SK-N-SH treated with all-trans-retinoic acid at 6 μM for 48 hours (cell line): ENCODE measurements at regions not wholly inside any gene's neighbourhood (a gene's known extent, or its start where the extent isn't known, plus 50 kb on each side); places are given as distances from the start of the nearest gene placed in this dataset.

Experiments used
- ATAC-seq: fragments of 200-7000 bp; cut with Tn5 transposase; 3 replicates; pipeline ENCODE4 v1.9.1; 2020; ENCODE audit warnings: mild to moderate bottlenecking, moderate library complexity
- ARNTL ChIP-seq: fragments of 450-650 bp; formaldehyde crosslinking; IDR thresholded peaks from 2 replicates; pipeline ENCODE4 v1.5.0; 2020; ENCODE audit warnings: low read depth, mild to moderate bottlenecking, moderate library complexity, borderline replicate concordance
- BACH2 ChIP-seq: fragments of 250-450 bp; sonication (Bioruptor Pico); IDR thresholded peaks from 2 replicates; pipeline ENCODE4 v1.9.0; 2021; ENCODE audit warnings: mild to moderate bottlenecking, borderline replicate concordance
- CSDC2 ChIP-seq: fragments of 250-450 bp; sonication (Bioruptor Pico); IDR thresholded peaks from 2 replicates; pipeline ENCODE4 v1.5.0; 2020; ENCODE audit warnings: mild to moderate bottlenecking, moderate library complexity
- ESRRG ChIP-seq: fragments of 250-450 bp; sonication (Bioruptor Pico); IDR thresholded peaks from 2 replicates; pipeline ENCODE4 v1.6.1; 2021; ENCODE audit warnings: mild to moderate bottlenecking
- GLIS3 ChIP-seq: fragments of 250-450 bp; sonication (Bioruptor Pico); IDR thresholded peaks from 2 replicates; pipeline ENCODE4 v1.5.0; 2020; ENCODE audit warnings: mild to moderate bottlenecking, moderate library complexity
- ISL1 ChIP-seq: fragments of 250-450 bp; sonication (Bioruptor Pico); IDR thresholded peaks from 2 replicates; pipeline ENCODE4 v2.1.2; 2022; ENCODE audit warnings: mild to moderate bottlenecking, moderate library complexity
- PPARA ChIP-seq: fragments of 250-450 bp; sonication (Bioruptor Pico); IDR thresholded peaks from 2 replicates; pipeline ENCODE4 v1.5.0; 2020; ENCODE audit warnings: mild to moderate bottlenecking, borderline replicate concordance
- RARB ChIP-seq: fragments of 250-450 bp; sonication (Bioruptor Pico); IDR thresholded peaks from 2 replicates; pipeline ENCODE4 v1.8.0; 2021; ENCODE audit warnings: mild to moderate bottlenecking, moderate library complexity
- SNAI2 ChIP-seq: fragments of 250-450 bp; sonication (Bioruptor Pico); IDR thresholded peaks from 2 replicates; pipeline ENCODE4 v1.5.0; 2020; ENCODE audit warnings: mild to moderate bottlenecking, moderate library complexity
- TCF4 ChIP-seq: fragments of 250-450 bp; sonication (Bioruptor Pico); IDR thresholded peaks from 2 replicates; pipeline ENCODE4 v1.8.0; 2021; ENCODE audit warnings: mild to moderate bottlenecking, moderate library complexity, borderline replicate concordance
- TOX ChIP-seq: fragments of 250-450 bp; sonication (Bioruptor Pico); IDR thresholded peaks from 2 replicates; pipeline ENCODE4 v1.8.0; 2021; ENCODE audit warnings: mild to moderate bottlenecking, moderate library complexity, borderline replicate concordance
- ZC3H10 ChIP-seq: fragments of 250-450 bp; sonication (Bioruptor Pico); IDR thresholded peaks from 2 replicates; pipeline ENCODE4 v1.5.1; 2021; ENCODE audit warnings: mild to moderate bottlenecking, moderate library complexity
- ZFP3 ChIP-seq: fragments of 250-450 bp; sonication (Bioruptor Pico); IDR thresholded peaks from 2 replicates; pipeline ENCODE4 v1.5.0; 2020; ENCODE audit warnings: mild to moderate bottlenecking, moderate library complexity
- ZFP30 ChIP-seq: fragments of 450-650 bp; formaldehyde crosslinking; IDR thresholded peaks from 2 replicates; pipeline ENCODE4 v1.5.0; 2022; ENCODE audit warnings: mild to moderate bottlenecking, moderate library complexity
- ZNF565 ChIP-seq: fragments of 450-650 bp; formaldehyde crosslinking; conservative IDR thresholded peaks from 2 replicates; pipeline ENCODE4 v1.5.0; 2020; ENCODE audit warnings: low read depth, mild to moderate bottlenecking, moderate library complexity
- ZNF70 ChIP-seq: fragments of 450-650 bp; formaldehyde crosslinking; IDR thresholded peaks from 2 replicates; pipeline ENCODE4 v1.5.0; 2020; ENCODE audit warnings: mild to moderate bottlenecking, moderate library complexity
- ZNF8 ChIP-seq: fragments of 450-650 bp; formaldehyde crosslinking; IDR thresholded peaks from 2 replicates; pipeline ENCODE4 v1.5.0; 2020; ENCODE audit warnings: mild to moderate bottlenecking, moderate library complexity
- TF ChIP-seq, protein P1 (sequence below): fragments of 250-450 bp; sonication (Bioruptor Pico); IDR thresholded peaks from 2 replicates; pipeline ENCODE4 v1.5.1; 2020; ENCODE audit warnings: low read depth, mild to moderate bottlenecking, moderate library complexity
- TF ChIP-seq, protein P2 (sequence below): fragments of 250-450 bp; sonication (Bioruptor Pico); IDR thresholded peaks from 2 replicates; pipeline ENCODE4 v1.8.0; 2020; ENCODE audit warnings: mild to moderate bottlenecking, moderate library complexity, borderline replicate concordance
- TF ChIP-seq, protein P3 (sequence below): fragments of 250-450 bp; sonication (Bioruptor Pico); IDR thresholded peaks from 2 replicates; pipeline ENCODE4 v1.5.1; 2021; ENCODE audit warnings: mild to moderate bottlenecking, moderate library complexity
- TF ChIP-seq, protein P4 (sequence below): fragments of 250-450 bp; sonication (Bioruptor Pico); IDR thresholded peaks from 2 replicates; pipeline ENCODE4 v1.8.0; 2021; ENCODE audit warnings: low read depth, mild to moderate bottlenecking, moderate library complexity, borderline replicate concordance
- TF ChIP-seq, protein P5 (sequence below): fragments of 250-450 bp; sonication (Bioruptor Pico); IDR thresholded peaks from 2 replicates; pipeline ENCODE4 v1.5.0; 2020; ENCODE audit warnings: mild to moderate bottlenecking, moderate library complexity

DNA sequence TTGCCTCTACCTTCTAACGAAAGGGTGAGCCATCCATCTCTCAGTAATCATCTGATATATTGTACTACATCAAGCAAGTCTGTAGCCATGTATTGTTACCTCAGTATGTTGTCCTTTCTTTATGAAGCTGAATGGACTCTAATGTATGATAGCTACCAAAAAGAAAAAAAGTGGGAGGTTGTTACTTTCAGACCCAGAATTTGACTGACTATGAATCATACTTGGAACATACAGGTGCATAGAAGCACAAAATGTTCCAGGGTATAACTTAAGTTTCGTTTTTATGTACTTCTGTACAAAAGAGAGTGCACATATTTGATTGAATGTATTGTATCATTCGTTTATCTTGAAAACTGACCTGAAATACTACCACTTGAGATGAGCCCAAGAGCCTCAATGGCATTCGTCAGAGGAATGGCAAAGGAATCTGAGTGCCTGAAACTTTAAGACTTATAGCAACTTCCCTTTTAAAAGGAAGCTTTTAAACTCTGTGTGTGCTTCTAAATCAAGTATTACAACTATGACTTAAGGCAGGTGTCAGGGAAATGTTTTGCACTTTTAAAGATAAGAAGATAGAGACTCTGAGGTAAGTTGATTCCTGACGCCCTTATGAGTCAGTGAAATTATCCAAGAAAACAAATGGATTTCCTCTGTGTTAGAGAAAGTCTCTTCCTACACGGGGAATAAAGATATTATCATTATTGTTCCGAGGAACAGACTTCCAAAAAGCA is 951.5 kb downstream of the GALC start:
- ATAC-seq = no peak

DNA sequence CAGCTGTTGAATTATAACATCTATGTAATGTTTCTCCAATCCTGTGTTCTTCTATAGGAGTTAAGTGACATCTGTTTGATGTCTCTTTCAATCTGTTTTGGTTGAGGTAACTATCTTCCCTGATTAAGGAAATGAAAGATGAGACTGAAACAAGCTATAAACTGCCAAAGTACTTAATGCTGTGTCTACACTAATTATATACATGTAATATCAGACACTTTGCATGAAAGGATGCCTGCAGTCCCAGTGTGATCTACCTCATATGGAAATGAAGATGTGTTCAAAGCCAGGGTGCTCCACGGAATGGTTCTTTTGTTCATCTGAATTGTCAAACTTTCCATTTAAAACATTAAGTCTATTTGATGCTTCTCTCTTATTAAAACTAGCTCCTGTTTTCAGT is 958.3 kb downstream of the GALC start:
- TF ChIP-seq, protein P1, sequence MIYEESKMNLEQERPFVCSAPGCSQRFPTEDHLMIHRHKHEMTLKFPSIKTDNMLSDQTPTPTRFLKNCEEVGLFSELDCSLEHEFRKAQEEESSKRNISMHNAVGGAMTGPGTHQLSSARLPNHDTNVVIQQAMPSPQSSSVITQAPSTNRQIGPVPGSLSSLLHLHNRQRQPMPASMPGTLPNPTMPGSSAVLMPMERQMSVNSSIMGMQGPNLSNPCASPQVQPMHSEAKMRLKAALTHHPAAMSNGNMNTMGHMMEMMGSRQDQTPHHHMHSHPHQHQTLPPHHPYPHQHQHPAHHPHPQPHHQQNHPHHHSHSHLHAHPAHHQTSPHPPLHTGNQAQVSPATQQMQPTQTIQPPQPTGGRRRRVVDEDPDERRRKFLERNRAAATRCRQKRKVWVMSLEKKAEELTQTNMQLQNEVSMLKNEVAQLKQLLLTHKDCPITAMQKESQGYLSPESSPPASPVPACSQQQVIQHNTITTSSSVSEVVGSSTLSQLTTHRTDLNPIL (CRISPR knock-in tag) = no peak
- TF ChIP-seq ESRRG (CRISPR knock-in tag) = no peak
- TF ChIP-seq ZFP30 (CRISPR knock-in tag) = no peak
- TF ChIP-seq CSDC2 = no peak
- TF ChIP-seq, protein P2, sequence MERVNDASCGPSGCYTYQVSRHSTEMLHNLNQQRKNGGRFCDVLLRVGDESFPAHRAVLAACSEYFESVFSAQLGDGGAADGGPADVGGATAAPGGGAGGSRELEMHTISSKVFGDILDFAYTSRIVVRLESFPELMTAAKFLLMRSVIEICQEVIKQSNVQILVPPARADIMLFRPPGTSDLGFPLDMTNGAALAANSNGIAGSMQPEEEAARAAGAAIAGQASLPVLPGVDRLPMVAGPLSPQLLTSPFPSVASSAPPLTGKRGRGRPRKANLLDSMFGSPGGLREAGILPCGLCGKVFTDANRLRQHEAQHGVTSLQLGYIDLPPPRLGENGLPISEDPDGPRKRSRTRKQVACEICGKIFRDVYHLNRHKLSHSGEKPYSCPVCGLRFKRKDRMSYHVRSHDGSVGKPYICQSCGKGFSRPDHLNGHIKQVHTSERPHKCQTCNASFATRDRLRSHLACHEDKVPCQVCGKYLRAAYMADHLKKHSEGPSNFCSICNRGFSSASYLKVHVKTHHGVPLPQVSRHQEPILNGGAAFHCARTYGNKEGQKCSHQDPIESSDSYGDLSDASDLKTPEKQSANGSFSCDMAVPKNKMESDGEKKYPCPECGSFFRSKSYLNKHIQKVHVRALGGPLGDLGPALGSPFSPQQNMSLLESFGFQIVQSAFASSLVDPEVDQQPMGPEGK (CRISPR knock-in tag) = no peak
- no peak for TF ChIP-seq RARB
- no peak for TF ChIP-seq ISL1 (CRISPR knock-in tag)
- TF ChIP-seq PPARA = no peak
- TF ChIP-seq ZNF8 (CRISPR knock-in tag) = no peak
- TF ChIP-seq, protein P3, sequence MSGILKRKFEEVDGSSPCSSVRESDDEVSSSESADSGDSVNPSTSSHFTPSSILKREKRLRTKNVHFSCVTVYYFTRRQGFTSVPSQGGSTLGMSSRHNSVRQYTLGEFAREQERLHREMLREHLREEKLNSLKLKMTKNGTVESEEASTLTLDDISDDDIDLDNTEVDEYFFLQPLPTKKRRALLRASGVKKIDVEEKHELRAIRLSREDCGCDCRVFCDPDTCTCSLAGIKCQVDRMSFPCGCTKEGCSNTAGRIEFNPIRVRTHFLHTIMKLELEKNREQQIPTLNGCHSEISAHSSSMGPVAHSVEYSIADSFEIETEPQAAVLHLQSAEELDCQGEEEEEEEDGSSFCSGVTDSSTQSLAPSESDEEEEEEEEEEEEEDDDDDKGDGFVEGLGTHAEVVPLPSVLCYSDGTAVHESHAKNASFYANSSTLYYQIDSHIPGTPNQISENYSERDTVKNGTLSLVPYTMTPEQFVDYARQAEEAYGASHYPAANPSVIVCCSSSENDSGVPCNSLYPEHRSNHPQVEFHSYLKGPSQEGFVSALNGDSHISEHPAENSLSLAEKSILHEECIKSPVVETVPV (CRISPR knock-in tag) = no peak
- TF ChIP-seq SNAI2 = no peak
- no peak for TF ChIP-seq ARNTL (CRISPR knock-in tag)
- TF ChIP-seq GLIS3 (CRISPR knock-in tag) = no peak
- no peak for TF ChIP-seq BACH2 (CRISPR knock-in tag)
- TF ChIP-seq TOX (CRISPR knock-in tag) = no peak
- TF ChIP-seq, protein P4, sequence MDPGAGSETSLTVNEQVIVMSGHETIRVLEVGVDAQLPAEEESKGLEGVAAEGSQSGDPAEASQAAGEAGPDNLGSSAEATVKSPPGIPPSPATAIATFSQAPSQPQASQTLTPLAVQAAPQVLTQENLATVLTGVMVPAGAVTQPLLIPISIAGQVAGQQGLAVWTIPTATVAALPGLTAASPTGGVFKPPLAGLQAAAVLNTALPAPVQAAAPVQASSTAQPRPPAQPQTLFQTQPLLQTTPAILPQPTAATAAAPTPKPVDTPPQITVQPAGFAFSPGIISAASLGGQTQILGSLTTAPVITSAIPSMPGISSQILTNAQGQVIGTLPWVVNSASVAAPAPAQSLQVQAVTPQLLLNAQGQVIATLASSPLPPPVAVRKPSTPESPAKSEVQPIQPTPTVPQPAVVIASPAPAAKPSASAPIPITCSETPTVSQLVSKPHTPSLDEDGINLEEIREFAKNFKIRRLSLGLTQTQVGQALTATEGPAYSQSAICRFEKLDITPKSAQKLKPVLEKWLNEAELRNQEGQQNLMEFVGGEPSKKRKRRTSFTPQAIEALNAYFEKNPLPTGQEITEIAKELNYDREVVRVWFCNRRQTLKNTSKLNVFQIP (CRISPR knock-in tag) = no peak
- no peak for TF ChIP-seq TCF4 (CRISPR knock-in tag)
- no peak for TF ChIP-seq ZC3H10 (CRISPR knock-in tag)
- no peak for ATAC-seq

More for the DNA sequence above, 951.5 kb downstream of the GALC start:
- TF ChIP-seq ZC3H10 (CRISPR knock-in tag) (no peak), GLIS3 (CRISPR knock-in tag) (no peak), CSDC2 (no peak), ISL1 (CRISPR knock-in tag) (no peak), ZNF70 (CRISPR knock-in tag) (no peak)
- TF ChIP-seq, protein P3 (CRISPR knock-in tag) = no peak

DNA sequence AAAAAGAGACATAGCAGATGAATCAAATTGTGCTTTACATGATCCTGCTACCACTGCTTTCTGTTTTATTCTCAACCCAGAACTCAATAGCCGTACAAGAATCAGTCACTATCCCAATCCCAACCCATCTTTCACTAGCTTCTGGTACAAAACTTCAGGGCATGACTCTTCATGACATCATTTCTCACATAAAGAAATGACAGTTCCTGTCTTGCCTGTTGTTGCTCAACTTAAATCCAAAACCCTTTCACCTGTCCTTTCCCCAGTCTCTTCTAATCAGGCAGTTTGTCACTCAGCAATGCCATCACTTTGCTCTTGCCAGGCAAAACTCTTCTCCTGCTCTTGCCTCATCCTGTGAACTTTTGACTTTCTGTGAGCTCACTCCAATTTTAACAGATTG is 962.8 kb downstream of the GALC start:
- ATAC-seq = no peak
- TF ChIP-seq ZNF70 (CRISPR knock-in tag) = no peak
- TF ChIP-seq, protein P3 (CRISPR knock-in tag) = no peak
- TF ChIP-seq ARNTL (CRISPR knock-in tag) = no peak
- TF ChIP-seq, protein P1 (CRISPR knock-in tag) = no peak
- TF ChIP-seq, protein P5, sequence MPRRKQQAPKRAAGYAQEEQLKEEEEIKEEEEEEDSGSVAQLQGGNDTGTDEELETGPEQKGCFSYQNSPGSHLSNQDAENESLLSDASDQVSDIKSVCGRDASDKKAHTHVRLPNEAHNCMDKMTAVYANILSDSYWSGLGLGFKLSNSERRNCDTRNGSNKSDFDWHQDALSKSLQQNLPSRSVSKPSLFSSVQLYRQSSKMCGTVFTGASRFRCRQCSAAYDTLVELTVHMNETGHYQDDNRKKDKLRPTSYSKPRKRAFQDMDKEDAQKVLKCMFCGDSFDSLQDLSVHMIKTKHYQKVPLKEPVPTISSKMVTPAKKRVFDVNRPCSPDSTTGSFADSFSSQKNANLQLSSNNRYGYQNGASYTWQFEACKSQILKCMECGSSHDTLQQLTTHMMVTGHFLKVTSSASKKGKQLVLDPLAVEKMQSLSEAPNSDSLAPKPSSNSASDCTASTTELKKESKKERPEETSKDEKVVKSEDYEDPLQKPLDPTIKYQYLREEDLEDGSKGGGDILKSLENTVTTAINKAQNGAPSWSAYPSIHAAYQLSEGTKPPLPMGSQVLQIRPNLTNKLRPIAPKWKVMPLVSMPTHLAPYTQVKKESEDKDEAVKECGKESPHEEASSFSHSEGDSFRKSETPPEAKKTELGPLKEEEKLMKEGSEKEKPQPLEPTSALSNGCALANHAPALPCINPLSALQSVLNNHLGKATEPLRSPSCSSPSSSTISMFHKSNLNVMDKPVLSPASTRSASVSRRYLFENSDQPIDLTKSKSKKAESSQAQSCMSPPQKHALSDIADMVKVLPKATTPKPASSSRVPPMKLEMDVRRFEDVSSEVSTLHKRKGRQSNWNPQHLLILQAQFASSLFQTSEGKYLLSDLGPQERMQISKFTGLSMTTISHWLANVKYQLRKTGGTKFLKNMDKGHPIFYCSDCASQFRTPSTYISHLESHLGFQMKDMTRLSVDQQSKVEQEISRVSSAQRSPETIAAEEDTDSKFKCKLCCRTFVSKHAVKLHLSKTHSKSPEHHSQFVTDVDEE = no peak
- no peak for TF ChIP-seq RARB
- TF ChIP-seq ZFP3 (CRISPR knock-in tag) = no peak
- no peak for TF ChIP-seq ZNF8 (CRISPR knock-in tag)
- TF ChIP-seq ISL1 (CRISPR knock-in tag) = no peak
- TF ChIP-seq ZNF565 = no peak
- no peak for TF ChIP-seq ZFP30 (CRISPR knock-in tag)
- no peak for TF ChIP-seq SNAI2
